Esophagus mucosa (tissue), 1 donor: ENCODE measurements at regions not wholly inside any gene's neighbourhood (a gene's known extent, or its start where the extent isn't known, plus 50 kb on each side); places are given as distances from the start of the nearest gene placed in this dataset.
A peak's percentile ranks its signal among the peaks of the same experiment; 100 is the strongest.
"Not testable (repeated sequence)": the region's sequence is repeated elsewhere in the genome, so short reads cannot be mapped to it uniquely, and the experiment has no call there.

Experiments
- ATAC-seq: fragments of 200-7000 bp; cut with Tn5 transposase; one replicate; pipeline ENCODE4 v1.9.1; 2020
- donor health status: DM: yes; HTN: yes; CAD: no.

GRCh38 chr10:3571310-3571825 lies 213.6 kb downstream of the KLF6 start:
- no peak for ATAC-seq

- no peak for ATAC-seq
These were observed 214.1 kb downstream of the KLF6 start for GRCh38 chr10:3570855-3571266.

GRCh38 chr10:3570131-3570729 lies 214.8 kb downstream of the KLF6 start:
- ATAC-seq: no peak

GRCh38 chr10:3568983-3569382 lies 216.0 kb downstream of the KLF6 start:
- ATAC-seq: no peak

- ATAC-seq: no peak
These were observed 216.6 kb downstream of the KLF6 start for GRCh38 chr10:3568392-3568791.

- ATAC-seq: no peak
These were observed 217.6 kb downstream of the KLF6 start for GRCh38 chr10:3567291-3567963.

- no peak for ATAC-seq
These were observed 218.4 kb downstream of the KLF6 start for GRCh38 chr10:3566627-3567026.

GRCh38 chr10:3564346-3565002 lies 220.5 kb downstream of the KLF6 start:
- ATAC-seq: no peak

GRCh38 chr10:3563298-3563697 lies 221.7 kb downstream of the KLF6 start:
- ATAC-seq: no peak

- ATAC-seq: not testable (repeated sequence)
These were observed 224.4 kb downstream of the KLF6 start for GRCh38 chr10:3560628-3561027.

- ATAC-seq: no peak
These were observed 225.5 kb downstream of the KLF6 start for GRCh38 chr10:3559527-3559926.

GRCh38 chr10:3559011-3559410 lies 226.0 kb downstream of the KLF6 start:
- no peak for ATAC-seq

- ATAC-seq: not testable (repeated sequence)
These were observed 228.6 kb downstream of the KLF6 start for GRCh38 chr10:3556191-3557017.

- no peak for ATAC-seq
These were observed 230.9 kb downstream of the KLF6 start for GRCh38 chr10:3554121-3554522.

GRCh38 chr10:3552281-3552680 lies 232.7 kb downstream of the KLF6 start:
- no peak for ATAC-seq

- ATAC-seq: no peak
These were observed 233.2 kb downstream of the KLF6 start for GRCh38 chr10:3551761-3552160.

GRCh38 chr10:3549118-3549517 lies 235.9 kb downstream of the KLF6 start:
- no peak for ATAC-seq

GRCh38 chr10:3548702-3549101 lies 236.3 kb downstream of the KLF6 start:
- ATAC-seq: no peak

- no peak for ATAC-seq
These were observed 236.9 kb downstream of the KLF6 start for GRCh38 chr10:3548076-3548475.

GRCh38 chr10:3544561-3544960 lies 240.4 kb downstream of the KLF6 start:
- ATAC-seq: no peak

- peak; percentile 80 for ATAC-seq
These were observed 242.8 kb downstream of the KLF6 start for GRCh38 chr10:3542185-3542611.

GRCh38 chr10:3539696-3540383 lies 245.2 kb downstream of the KLF6 start:
- no peak for ATAC-seq
